K562 (cell line): ENCODE measurements at regions not wholly inside any gene's neighbourhood (a gene's known extent, or its start where the extent isn't known, plus 50 kb on each side); places are given as distances from the start of the nearest gene placed in this dataset.

Experiments
- CBFA2T2 ChIP-seq: fragments of 450-650 bp; conservative IDR thresholded peaks from 2 replicates; pipeline ENCODE4 v1.6.1; 2017; ENCODE audit warnings: mild to moderate bottlenecking
- CBX1 ChIP-seq: sonication (generic); IDR thresholded peaks from 2 replicates; pipeline ENCODE4 v1.6.1; 2016; ENCODE audit warnings: antibody characterized with exemption, low read depth, mild to moderate bottlenecking
- EHMT2 ChIP-seq: fragments of 450-650 bp; IDR thresholded peaks from 2 replicates; pipeline ENCODE4 v1.6.1; 2018; ENCODE audit warnings: antibody characterized with exemption
- ELF1 ChIP-seq: fragments of 200-800 bp; sonication (Bioruptor generic); IDR thresholded peaks from 2 replicates; pipeline ENCODE4 v1.6.1; 2016; ENCODE audit warnings: missing genetic modification characterization, missing compliant biosample characterization
- HNRNPK ChIP-seq: fragments of 200-400 bp; formaldehyde crosslinking; IDR thresholded peaks from one replicate; pipeline ENCODE4 v1.6.1; 2018; ENCODE audit warnings: mild to moderate bottlenecking, low read depth, low read length; ENCODE audit not compliant: poor library complexity, severe bottlenecking
- HSF4 ChIP-seq: fragments of 250-450 bp; sonication (Bioruptor Pico); IDR thresholded peaks from 2 replicates; pipeline ENCODE4 v2.1.2; 2022; ENCODE audit warnings: mild to moderate bottlenecking, moderate library complexity, borderline replicate concordance
- MCM5 ChIP-seq: fragments of 450-650 bp; IDR thresholded peaks from 2 replicates; pipeline ENCODE4 v1.6.1; 2016; ENCODE audit warnings: low read depth
- MED1 ChIP-seq: sonication (generic); formaldehyde crosslinking; IDR thresholded peaks from 2 replicates; pipeline ENCODE4 v1.8.1; 2023; ENCODE audit warnings: missing genetic modification reagents, borderline replicate concordance
- MTA1 ChIP-seq: fragments of 450-650 bp; IDR thresholded peaks from 2 replicates; pipeline ENCODE4 v1.6.1; 2017; ENCODE audit warnings: borderline replicate concordance
- MTF1 ChIP-seq: fragments of 250-450 bp; sonication (Bioruptor Pico); IDR thresholded peaks from 2 replicates; pipeline ENCODE4 v1.9.0; 2021; ENCODE audit warnings: moderate library complexity, mild to moderate bottlenecking, inconsistent platforms, borderline replicate concordance
- OTX1 ChIP-seq: fragments of 450-650 bp; formaldehyde crosslinking; IDR thresholded peaks from 2 replicates; pipeline ENCODE4 v1.4.0; 2022; ENCODE audit warnings: mild to moderate bottlenecking
- POLR2AphosphoS2 ChIP-seq: IDR thresholded peaks from 2 replicates; pipeline ENCODE4 v1.6.1; 2012; ENCODE audit warnings: low read length, improper control_type of control experiment
- POLR3A ChIP-seq: IDR thresholded peaks from 2 replicates; pipeline ENCODE4 v1.6.1; 2011; ENCODE audit warnings: borderline replicate concordance, mild to moderate bottlenecking, moderate library complexity; ENCODE audit not compliant: insufficient read length, insufficient read depth; ENCODE audit errors: extremely low read depth
- RCOR1 ChIP-seq, 2 experiments: IDR thresholded peaks; 2 replicates each; pipeline ENCODE4 v1.6.1; 2012; ENCODE audit warnings: low read depth in 2 of 2, low read length in 2 of 2, borderline replicate concordance in 1 of 2, improper control_type of control experiment in 1 of 2
- SIX5 ChIP-seq, 2 experiments: IDR thresholded peaks; 2 replicates each; pipeline ENCODE4 v1.6.1; 2011; ENCODE audit warnings: low read length in 2 of 2, borderline replicate concordance in 1 of 2, low read depth in 1 of 2, mild to moderate bottlenecking in 1 of 2, moderate library complexity in 1 of 2; ENCODE audit not compliant: insufficient read depth in 1 of 2
- SREBF1 ChIP-seq: fragments of 150-350 bp; IDR thresholded peaks from 2 replicates; pipeline ENCODE4 v1.6.1; 2014; ENCODE audit warnings: antibody characterized with exemption, low read depth, low read length, borderline replicate concordance
- SREBF2 ChIP-seq: sonication (generic); formaldehyde crosslinking; IDR thresholded peaks from 2 replicates; pipeline ENCODE4 v1.4.0; 2020; ENCODE audit warnings: mild to moderate bottlenecking, missing genetic modification reagents
- SRSF3 ChIP-seq: fragments of 200-400 bp; formaldehyde crosslinking; IDR thresholded peaks from 2 replicates; pipeline ENCODE4 v1.6.1; 2016; ENCODE audit warnings: mild to moderate bottlenecking, low read length, moderate library complexity; ENCODE audit not compliant: insufficient read depth
- TEAD1 ChIP-seq, 2 experiments: fragments of 450-650 bp in 1 of 2; sonication (generic) in 1 of 2; formaldehyde crosslinking; IDR thresholded peaks; 2 replicates each; pipeline versions ENCODE4 v1.4.0 to v1.8.0; 2020 to 2022; ENCODE audit warnings: mild to moderate bottlenecking in 2 of 2, missing genetic modification reagents in 1 of 2
- TFAM ChIP-seq: fragments of 250-450 bp; sonication (Bioruptor Pico); conservative IDR thresholded peaks from 2 replicates; pipeline ENCODE4 v1.5.0; 2021; ENCODE audit warnings: mild to moderate bottlenecking, moderate library complexity
- TSC22D4 ChIP-seq: fragments of 450-650 bp; IDR thresholded peaks from 2 replicates; pipeline ENCODE4 v1.6.1; 2016; ENCODE audit warnings: missing genetic modification characterization, missing biosample characterization, control low read depth
- ZKSCAN8 ChIP-seq: fragments of 200-800 bp; sonication (Bioruptor generic); IDR thresholded peaks from 2 replicates; pipeline ENCODE4 v1.6.1; 2016; ENCODE audit warnings: missing genetic modification characterization, missing compliant biosample characterization
- ZNF146 ChIP-seq: IDR thresholded peaks from one replicate; pipeline ENCODE4 v1.6.1; 2018; ENCODE audit warnings: missing compliant biosample characterization; ENCODE audit not compliant: unreplicated experiment
- TF ChIP-seq, protein P1 (sequence below): sonication (generic); formaldehyde crosslinking; IDR thresholded peaks from 2 replicates; pipeline ENCODE4 v1.8.0; 2022; ENCODE audit warnings: mild to moderate bottlenecking, missing genetic modification reagents
- TF ChIP-seq, protein P2 (sequence below): fragments of 450-650 bp; IDR thresholded peaks from 2 replicates; pipeline ENCODE4 v1.6.1; 2016; ENCODE audit warnings: missing biosample characterization, missing genetic modification characterization
- TF ChIP-seq, protein P3 (sequence below): sonication (generic); formaldehyde crosslinking; IDR thresholded peaks from 2 replicates; pipeline ENCODE4 v1.8.0; 2022; ENCODE audit warnings: mild to moderate bottlenecking, missing genetic modification reagents

DNA sequence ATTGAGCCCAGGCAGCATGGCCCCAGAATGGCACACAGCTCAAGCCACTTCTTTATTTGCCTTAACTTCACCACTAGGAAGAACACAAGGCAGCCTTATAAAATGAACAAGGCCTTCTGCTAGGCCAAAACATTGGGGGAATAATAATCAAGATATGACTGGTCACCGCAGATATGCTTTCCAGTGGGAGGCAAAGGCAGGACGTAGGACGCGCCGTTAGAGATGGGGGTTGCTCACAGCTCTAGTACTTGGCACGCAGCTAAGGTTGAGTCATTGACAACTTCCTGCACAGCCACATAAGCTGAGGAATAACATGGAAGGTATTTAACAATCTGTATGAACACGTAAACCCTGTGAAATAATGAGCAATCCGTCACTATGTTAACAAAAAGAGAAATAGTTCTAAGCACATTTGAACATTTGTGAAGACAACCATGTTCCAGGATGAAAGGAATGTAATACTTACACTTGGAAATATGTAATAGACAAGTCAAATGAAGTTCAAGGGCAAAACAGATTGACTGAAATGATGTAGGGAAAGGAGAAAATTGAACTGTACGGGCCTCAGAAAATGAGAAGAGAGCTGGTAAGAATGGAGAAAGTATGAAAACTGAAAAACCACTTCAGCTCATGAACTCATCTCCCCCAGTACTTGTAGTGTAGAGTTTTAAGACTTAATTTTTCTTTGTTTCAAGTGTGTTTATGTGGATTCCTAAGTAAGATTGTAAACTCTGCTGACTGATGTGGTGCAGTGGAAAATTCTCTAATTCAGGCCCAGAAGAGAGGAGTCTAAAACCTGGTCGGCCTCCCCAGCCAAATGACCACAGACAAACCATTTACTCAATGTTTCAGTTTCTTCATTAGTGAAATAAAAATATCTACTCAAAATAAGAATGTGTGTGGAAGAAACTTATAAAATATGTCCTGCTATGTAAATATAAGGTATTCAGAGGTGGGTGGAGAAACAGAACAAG, 59.3 kb upstream of the CCDC91 start (continued):
- TF ChIP-seq HNRNPK: no peak
- no peak for TF ChIP-seq TSC22D4 (tag)
- peak; percentile 57 to 89; a peak in 2 of 4 replicates for TF ChIP-seq RCOR1 (IDR thresholded peaks at IDR 0.05; ENCODE audit: borderline replicate concordance in 1 of 2, low read depth in 2 of 2, low read length in 2 of 2)
- no peak for TF ChIP-seq ZNF146 (CRISPR knock-in tag)
- TF ChIP-seq SREBF1: no peak
- no peak for TF ChIP-seq MTF1 (CRISPR knock-in tag)
- no peak for TF ChIP-seq POLR2AphosphoS2
- TF ChIP-seq, protein P1, sequence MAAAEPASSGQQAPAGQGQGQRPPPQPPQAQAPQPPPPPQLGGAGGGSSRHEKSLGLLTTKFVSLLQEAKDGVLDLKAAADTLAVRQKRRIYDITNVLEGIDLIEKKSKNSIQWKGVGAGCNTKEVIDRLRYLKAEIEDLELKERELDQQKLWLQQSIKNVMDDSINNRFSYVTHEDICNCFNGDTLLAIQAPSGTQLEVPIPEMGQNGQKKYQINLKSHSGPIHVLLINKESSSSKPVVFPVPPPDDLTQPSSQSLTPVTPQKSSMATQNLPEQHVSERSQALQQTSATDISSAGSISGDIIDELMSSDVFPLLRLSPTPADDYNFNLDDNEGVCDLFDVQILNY (CRISPR knock-in tag): no peak
- TF ChIP-seq EHMT2: peak; percentile 72; the same call in 1 of the 2 replicates
- no peak for TF ChIP-seq SREBF2 (CRISPR knock-in tag)
- no peak for TF ChIP-seq POLR3A
- no peak for TF ChIP-seq MED1 (CRISPR knock-in tag)
- peak; percentile 44 to 70; a peak in 1 of 4 replicates for TF ChIP-seq TEAD1 (CRISPR knock-in tag; IDR thresholded peaks at IDR 0.05)
- TF ChIP-seq, protein P2, sequence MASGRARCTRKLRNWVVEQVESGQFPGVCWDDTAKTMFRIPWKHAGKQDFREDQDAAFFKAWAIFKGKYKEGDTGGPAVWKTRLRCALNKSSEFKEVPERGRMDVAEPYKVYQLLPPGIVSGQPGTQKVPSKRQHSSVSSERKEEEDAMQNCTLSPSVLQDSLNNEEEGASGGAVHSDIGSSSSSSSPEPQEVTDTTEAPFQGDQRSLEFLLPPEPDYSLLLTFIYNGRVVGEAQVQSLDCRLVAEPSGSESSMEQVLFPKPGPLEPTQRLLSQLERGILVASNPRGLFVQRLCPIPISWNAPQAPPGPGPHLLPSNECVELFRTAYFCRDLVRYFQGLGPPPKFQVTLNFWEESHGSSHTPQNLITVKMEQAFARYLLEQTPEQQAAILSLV (tag): peak; percentile 48; the same call in 1 of the 2 replicates
- no peak for TF ChIP-seq SRSF3
- no peak for TF ChIP-seq HSF4 (CRISPR knock-in tag)
- no peak for TF ChIP-seq OTX1 (CRISPR knock-in tag)
- TF ChIP-seq MCM5: no peak
- no peak for TF ChIP-seq ELF1 (tag)
- no peak; the same call in 1 of the 2 replicates for TF ChIP-seq ZKSCAN8 (CRISPR knock-in tag)
- peak; percentile 76 for TF ChIP-seq CBFA2T2
- peak; percentile 32; the same call in 1 of the 2 replicates for TF ChIP-seq MTA1
- TF ChIP-seq, protein P3, sequence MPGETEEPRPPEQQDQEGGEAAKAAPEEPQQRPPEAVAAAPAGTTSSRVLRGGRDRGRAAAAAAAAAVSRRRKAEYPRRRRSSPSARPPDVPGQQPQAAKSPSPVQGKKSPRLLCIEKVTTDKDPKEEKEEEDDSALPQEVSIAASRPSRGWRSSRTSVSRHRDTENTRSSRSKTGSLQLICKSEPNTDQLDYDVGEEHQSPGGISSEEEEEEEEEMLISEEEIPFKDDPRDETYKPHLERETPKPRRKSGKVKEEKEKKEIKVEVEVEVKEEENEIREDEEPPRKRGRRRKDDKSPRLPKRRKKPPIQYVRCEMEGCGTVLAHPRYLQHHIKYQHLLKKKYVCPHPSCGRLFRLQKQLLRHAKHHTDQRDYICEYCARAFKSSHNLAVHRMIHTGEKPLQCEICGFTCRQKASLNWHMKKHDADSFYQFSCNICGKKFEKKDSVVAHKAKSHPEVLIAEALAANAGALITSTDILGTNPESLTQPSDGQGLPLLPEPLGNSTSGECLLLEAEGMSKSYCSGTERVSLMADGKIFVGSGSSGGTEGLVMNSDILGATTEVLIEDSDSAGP: no peak
- TF ChIP-seq SIX5 (IDR thresholded peaks at IDR 0.05; ENCODE audit: borderline replicate concordance in 1 of 2, insufficient read depth in 1 of 2, low read depth in 1 of 2, low read length in 2 of 2): no peak
- TF ChIP-seq TFAM (CRISPR knock-in tag): no peak
- TF ChIP-seq CBX1: no peak
